Activated T-cell treated with anti-CD3 and anti-CD28 coated beads for 24 hours (primary cell): ENCODE measurements at regions not wholly inside any gene's neighbourhood (a gene's known extent, or its start where the extent isn't known, plus 50 kb on each side); places are given as distances from the start of the nearest gene placed in this dataset.
"Not testable (repeated sequence)": the region's sequence is repeated elsewhere in the genome, so short reads cannot be mapped to it uniquely, and the experiment has no call there.

Experiments
- DNase-seq: peaks from one replicate; pipeline ENCODE4 v3.0.0-alpha.2; 2020; ENCODE audit warnings: low read depth

GRCh38 chr16:51244887-51245657, 94.0 kb upstream of the SALL1 start:
- no peak for DNase-seq

GRCh38 chr16:51243936-51244436, 92.9 kb upstream of the SALL1 start:
- no peak for DNase-seq

GRCh38 chr16:51242296-51242994, 91.4 kb upstream of the SALL1 start:
- DNase-seq = no peak

- no peak for DNase-seq
Observed at GRCh38 chr16:51239196-51239595, 88.1 kb upstream of the SALL1 start.

GRCh38 chr16:51237861-51238378, 86.8 kb upstream of the SALL1 start:
- DNase-seq = no peak

GRCh38 chr16:51237207-51237606, 86.1 kb upstream of the SALL1 start:
- DNase-seq = no peak

GRCh38 chr16:51236583-51236982, 85.5 kb upstream of the SALL1 start:
- DNase-seq = no peak

GRCh38 chr16:51231702-51232101, 80.6 kb upstream of the SALL1 start:
- DNase-seq = no peak

- not testable (repeated sequence) for DNase-seq
Observed at GRCh38 chr16:51230035-51230434, 79.0 kb upstream of the SALL1 start.

- no peak for DNase-seq
Observed at GRCh38 chr16:51228097-51228659, 77.1 kb upstream of the SALL1 start.

- no peak for DNase-seq
Observed at GRCh38 chr16:51225878-51226277, 74.8 kb upstream of the SALL1 start.

- no peak for DNase-seq
Observed at GRCh38 chr16:51224317-51224716, 73.2 kb upstream of the SALL1 start.

- no peak for DNase-seq
Observed at GRCh38 chr16:51222016-51222415, 70.9 kb upstream of the SALL1 start.

- no peak for DNase-seq
Observed at GRCh38 chr16:51211148-51211547, 60.1 kb upstream of the SALL1 start.

GRCh38 chr16:51210087-51210486, 59.0 kb upstream of the SALL1 start:
- no peak for DNase-seq

- no peak for DNase-seq
Observed at GRCh38 chr16:51201604-51202003, 50.5 kb upstream of the SALL1 start.
